Small intestine (tissue), 7 donors: ENCODE measurements at regions not wholly inside any gene's neighbourhood (a gene's known extent, or its start where the extent isn't known, plus 50 kb on each side); places are given as distances from the start of the nearest gene placed in this dataset.
A peak's percentile ranks its signal among the peaks of the same experiment; 100 is the strongest.

Source experiments
- DNase-seq, 2 donors: peaks; one replicate each; pipeline versions ENCODE4 v3.0.0 to v3.0.0-alpha.2; 2013
- FAIRE-seq: peaks from 2 replicates; lab custom pipeline; 2012; peaks lifted over from hg19 to GRCh38; lab: Jason Lieb, UNC
- H3K27ac ChIP-seq, 3 donors: one replicate each; pipeline ENCODE4 v1.5.1; 2013; ENCODE audit warnings: low read length in 2 of 3, mild to moderate bottlenecking in 2 of 3, control low read depth in 1 of 3, inconsistent platforms in 1 of 3, low read depth in 1 of 3, moderate library complexity in 1 of 3
- H3K27me3 ChIP-seq, 3 donors: one replicate each; pipeline ENCODE4 v1.6.1; 2013; ENCODE audit warnings: low read length in 3 of 3, inconsistent platforms in 1 of 3; ENCODE audit not compliant: control insufficient read depth in 3 of 3, insufficient read depth in 3 of 3
- H3K36me3 ChIP-seq, 3 donors: one replicate each; pipeline ENCODE4 v1.6.1; 2013; ENCODE audit warnings: low read length in 3 of 3, inconsistent platforms in 1 of 3, low read depth in 1 of 3, mild to moderate bottlenecking in 1 of 3, moderate library complexity in 1 of 3; ENCODE audit not compliant: control insufficient read depth in 3 of 3, insufficient read depth in 2 of 3
- H3K4me1 ChIP-seq, 3 donors: one replicate each; pipeline ENCODE4 v1.6.1; 2013; ENCODE audit warnings: low read length in 2 of 3, inconsistent platforms in 1 of 3, low read depth in 1 of 3, mild to moderate bottlenecking in 1 of 3, moderate library complexity in 1 of 3; ENCODE audit not compliant: control insufficient read depth in 3 of 3, insufficient read depth in 2 of 3
- H3K4me3 ChIP-seq, 3 donors: one replicate each; pipeline ENCODE4 v1.5.1; 2013; ENCODE audit warnings: low read length in 3 of 3, control low read depth in 1 of 3, inconsistent platforms in 1 of 3, low read depth in 1 of 3, mild to moderate bottlenecking in 1 of 3, moderate library complexity in 1 of 3
- H3K9me3 ChIP-seq, 2 donors: one replicate each; pipeline ENCODE4 v1.6.1; 2013; ENCODE audit warnings: low read depth in 1 of 2, low read length in 1 of 2; ENCODE audit not compliant: control insufficient read depth in 2 of 2, insufficient read depth in 1 of 2
- WGBS, 3 donors: extraction: QIAGEN DNeasy Blood & Tissue Kit; methylation state at CpG; one replicate each; pipeline ENCODE4 v1.1.7; 2013; 5-methylcytosine and 5-hydroxymethylcytosine counted together
- donor health status: healthy with polysubstance abuse.
- donor health status: control.
- donor health status: control.
- donor health status: Bipolar disorder and iron deficiency.
- donor health status: healthy.

DNA sequence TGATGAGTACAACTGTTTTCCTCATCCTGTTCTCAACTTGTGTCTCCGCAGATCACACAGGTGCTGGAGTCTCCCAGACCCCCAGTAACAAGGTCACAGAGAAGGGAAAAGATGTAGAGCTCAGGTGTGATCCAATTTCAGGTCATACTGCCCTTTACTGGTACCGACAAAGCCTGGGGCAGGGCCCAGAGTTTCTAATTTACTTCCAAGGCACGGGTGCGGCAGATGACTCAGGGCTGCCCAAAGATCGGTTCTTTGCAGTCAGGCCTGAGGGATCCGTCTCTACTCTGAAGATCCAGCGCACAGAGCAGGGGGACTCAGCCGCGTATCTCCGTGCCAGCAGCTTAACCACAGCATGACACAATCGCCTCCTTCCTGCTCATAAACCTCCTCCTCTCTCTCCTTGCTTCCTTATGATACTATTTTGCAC is 126.7 kb upstream of the PRSS58 start:
- H3K27ac ChIP-seq = peak overlapping the region in 1 of 3 donors; percentile 73
- WGBS, 3 donors = 37 to 49% (median 48%) methylated on average over 11 of the region's 11 CpGs
- FAIRE-seq = no peak

DNA sequence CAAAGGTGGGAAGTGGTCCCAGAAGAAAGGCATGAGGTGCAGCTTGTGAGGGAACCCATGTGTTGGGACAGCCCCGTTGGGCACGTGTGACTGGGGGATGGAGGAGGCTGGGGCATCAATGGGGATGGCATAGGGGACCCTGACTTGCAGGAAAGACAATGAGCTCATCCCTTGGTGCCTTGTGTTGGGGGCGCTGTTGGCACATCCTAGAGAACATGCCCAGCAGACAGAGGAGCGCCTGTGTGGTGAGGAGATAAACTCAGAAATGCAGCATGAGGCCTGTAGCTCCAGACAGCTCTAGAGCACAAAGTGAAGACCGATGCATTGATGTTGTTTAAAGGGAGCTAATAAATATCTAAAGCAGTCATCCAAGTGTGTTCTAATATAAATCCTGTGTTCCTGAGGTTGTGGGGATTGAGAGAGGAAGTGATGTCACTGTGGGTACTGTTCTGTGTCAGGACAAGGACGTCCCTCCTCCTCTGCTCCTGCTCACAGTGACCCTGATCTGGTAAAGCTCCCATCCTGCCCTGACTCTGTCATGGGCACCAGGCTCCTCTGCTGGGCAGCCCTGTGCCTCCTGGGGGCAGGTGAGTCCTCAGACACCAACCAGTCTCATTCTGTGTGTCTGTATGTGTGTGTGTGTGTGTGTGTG is 126.1 kb upstream of the PRSS58 start:
- H3K27ac ChIP-seq = peak overlapping the region in 1 of 3 donors; percentile 73
- no peak overlapping the region for H3K4me3 ChIP-seq
- no peaks in the 10 kb centered on the region for H3K27me3 ChIP-seq
- WGBS, 3 donors = 79 to 82% (median 82%) methylated on average over 6 of the region's 6 CpGs
- no peak for FAIRE-seq
- peaks cover 0 to 13% (median 0%) of the 10 kb centered on the region in 3 donors for H3K4me1 ChIP-seq
- no peaks in the 10 kb centered on the region for H3K9me3 ChIP-seq
- DNase-seq = no peak
- H3K36me3 ChIP-seq = no peaks in the 10 kb centered on the region

More for the DNA sequence above, 126.7 kb upstream of the PRSS58 start:
- peaks cover 0 to 18% (median 2%) of the 10 kb centered on the region in 3 donors for H3K4me1 ChIP-seq
- H3K9me3 ChIP-seq = no peaks in the 10 kb centered on the region
- H3K27me3 ChIP-seq = no peaks in the 10 kb centered on the region
- no peak for DNase-seq
- no peak overlapping the region for H3K4me3 ChIP-seq
- H3K36me3 ChIP-seq = no peaks in the 10 kb centered on the region

DNA sequence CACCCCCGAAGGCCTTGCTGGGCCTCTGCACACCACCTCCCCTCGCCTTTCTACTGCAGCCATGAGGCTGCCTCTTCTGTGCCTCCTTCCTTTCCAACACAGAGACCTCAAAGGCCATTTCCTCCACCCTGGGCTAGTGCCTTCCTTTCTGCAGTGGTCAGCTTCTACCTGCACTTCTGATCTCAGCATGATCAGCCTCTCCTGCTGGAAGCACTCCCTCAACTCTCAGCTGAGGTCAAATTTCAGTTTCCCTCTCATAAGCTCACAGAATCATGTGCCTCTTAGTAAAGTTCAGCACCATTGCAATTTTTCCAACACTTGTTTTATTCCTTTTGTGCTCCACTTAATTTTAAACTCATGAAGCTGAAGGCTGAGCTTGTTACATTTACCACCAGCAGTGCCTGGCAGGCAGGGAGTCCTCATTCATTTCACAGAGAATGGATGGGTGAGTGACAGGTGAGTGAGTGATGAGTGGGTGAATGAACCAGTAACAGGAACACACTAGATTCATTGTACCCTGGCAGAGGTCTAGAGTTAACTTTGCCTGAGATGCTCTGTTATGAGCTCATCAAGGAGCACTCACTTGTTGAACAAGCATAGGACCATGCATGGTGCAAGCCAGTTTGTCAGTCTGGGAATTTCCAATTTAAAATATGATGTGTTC is 124.0 kb upstream of the PRSS58 start:
- Histone ChIP-seq H3K4me3 (no peak overlapping the region), H3K36me3 (no peaks in the 10 kb centered on the region), H3K27ac (no peak overlapping the region), H3K9me3 (no peaks in the 10 kb centered on the region), H3K27me3 (no peaks in the 10 kb centered on the region), H3K4me1 (no peaks in the 10 kb centered on the region)
- FAIRE-seq (no peak), DNase-seq (peak in 1 of 2 donors; percentile 47)
- WGBS, 3 donors = 80 to 100% (median 83%) methylated on average over 2 of the region's 2 CpGs

GRCh38 chr7:142380069-142380468 is 122.2 kb upstream of the PRSS58 start:
- Histone ChIP-seq H3K4me1 (peaks cover 0 to 7% (median 0%) of the 10 kb centered on the region in 3 donors), H3K27me3 (no peaks in the 10 kb centered on the region), H3K36me3 (no peaks in the 10 kb centered on the region), H3K27ac (no peak overlapping the region), H3K9me3 (no peaks in the 10 kb centered on the region), H3K4me3 (no peak overlapping the region)
- WGBS, 3 donors = 59 to 72% (median 65%) methylated on average over 3 of the region's 3 CpGs
- FAIRE-seq = no peak
- DNase-seq = no peak

- no peaks in the 10 kb centered on the region for H3K9me3 ChIP-seq
- no peaks in the 10 kb centered on the region for H3K36me3 ChIP-seq
- WGBS, 3 donors = 83 to 95% (median 92%) methylated on average over 6 of the region's 6 CpGs
- no peak overlapping the region for H3K4me3 ChIP-seq
- FAIRE-seq (no peak), DNase-seq (no peak)
- no peak overlapping the region for H3K27ac ChIP-seq
- H3K4me1 ChIP-seq = peaks cover 0 to 7% (median 0%) of the 10 kb centered on the region in 3 donors
- H3K27me3 ChIP-seq = no peaks in the 10 kb centered on the region
Measured at GRCh38 chr7:142379201-142379885, 121.5 kb upstream of the PRSS58 start.

DNA sequence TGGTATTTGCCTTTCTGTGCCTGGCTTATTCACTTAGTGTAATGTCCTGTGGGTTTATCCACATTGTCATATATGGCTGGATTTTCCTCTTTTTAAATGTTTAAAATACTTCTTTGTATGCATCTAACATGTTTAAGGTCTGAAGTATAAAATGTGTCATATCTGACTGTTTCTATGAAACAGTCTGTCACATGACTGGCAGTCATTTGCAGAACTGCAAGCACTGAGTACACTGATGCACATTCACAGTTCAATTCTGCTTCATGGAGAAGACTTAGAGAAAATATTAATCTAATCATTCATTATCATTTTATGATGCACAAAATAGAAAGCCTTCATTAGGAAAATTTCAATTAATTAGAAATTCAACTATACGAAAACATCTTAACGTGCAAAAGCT is 119.7 kb upstream of the PRSS58 start:
- no peak for DNase-seq
- Histone ChIP-seq H3K36me3 (no peaks in the 10 kb centered on the region), H3K27ac (no peak overlapping the region), H3K4me1 (peaks cover 0 to 7% (median 0%) of the 10 kb centered on the region in 3 donors), H3K27me3 (no peaks in the 10 kb centered on the region), H3K9me3 (no peaks in the 10 kb centered on the region), H3K4me3 (no peak overlapping the region)
- 95 to 98% (median 98%) methylated on average over 2 of the region's 2 CpGs for WGBS, 3 donors
- FAIRE-seq = no peak

GRCh38 chr7:142376356-142376997 is 118.6 kb upstream of the PRSS58 start:
- Histone ChIP-seq H3K36me3 (no peaks in the 10 kb centered on the region), H3K4me1 (peaks cover 0 to 7% (median 0%) of the 10 kb centered on the region in 3 donors), H3K27me3 (no peaks in the 10 kb centered on the region), H3K27ac (no peak overlapping the region), H3K9me3 (no peaks in the 10 kb centered on the region), H3K4me3 (no peak overlapping the region)
- WGBS, 3 donors = 59 to 75% (median 69%) methylated on average over 6 of the region's 6 CpGs
- no peak for FAIRE-seq
- no peak for DNase-seq

GRCh38 chr7:142375710-142376313 is 118.0 kb upstream of the PRSS58 start:
- no peaks in the 10 kb centered on the region for H3K36me3 ChIP-seq
- 49 to 71% (median 66%) methylated on average over 4 of the region's 4 CpGs for WGBS, 3 donors
- peaks cover 0 to 7% (median 0%) of the 10 kb centered on the region in 3 donors for H3K4me1 ChIP-seq
- DNase-seq (peak; percentile 31 to 65), FAIRE-seq (no peak)
- no peaks in the 10 kb centered on the region for H3K27me3 ChIP-seq
- no peak overlapping the region for H3K4me3 ChIP-seq
- H3K9me3 ChIP-seq = no peaks in the 10 kb centered on the region
- no peak overlapping the region for H3K27ac ChIP-seq
